ENCODE measurements at regions not wholly inside any gene's neighbourhood (a gene's known extent, or its start where the extent isn't known, plus 50 kb on each side); places are given as distances from the start of the nearest gene placed in this dataset.

- TF ChIP-seq NR3C1 (IDR thresholded peaks at IDR 0.05), result no peak
- TF ChIP-seq CTCF (IDR thresholded peaks at IDR 0.05), result no peak
- TF ChIP-seq MAX (IDR thresholded peaks at IDR 0.05), result no peak
- no peak for TF ChIP-seq USF2 (IDR thresholded peaks at IDR 0.05)
- no peak for TF ChIP-seq ELK1 (IDR thresholded peaks at IDR 0.05; ENCODE audit: low read depth, low read length)
- TF ChIP-seq CHD4 (IDR thresholded peaks at IDR 0.05; ENCODE audit: borderline replicate concordance), result no peak
Measured at GRCh38 chr10:118974951-118975350, 54.6 kb upstream of the NANOS1 start.
